ENCODE measurements at regions not wholly inside any gene's neighbourhood (a gene's known extent, or its start where the extent isn't known, plus 50 kb on each side); places are given as distances from the start of the nearest gene placed in this dataset.

DNA sequence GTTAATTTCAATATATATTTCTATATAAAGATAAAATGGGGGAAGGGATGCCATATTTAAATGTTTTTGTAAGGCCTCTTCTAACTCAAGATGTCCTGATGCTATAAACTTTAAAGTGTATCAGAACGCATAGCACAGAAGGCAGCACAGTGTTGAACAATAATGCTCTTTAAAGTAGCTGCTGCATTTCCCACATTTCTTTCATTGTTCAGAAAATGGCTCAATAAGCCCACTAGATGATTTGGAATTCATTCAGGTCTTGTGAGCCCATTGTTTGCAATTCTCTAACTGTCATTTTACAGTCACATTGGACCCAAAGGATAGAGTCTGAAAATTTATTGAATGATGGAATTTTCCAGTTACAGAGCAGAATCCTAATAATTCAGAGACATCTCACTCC lies 64.0 kb upstream of the PCED1B start:
- POLR2A ChIA-PET, result no interaction called here
- no peak for DNase-seq (ENCODE audit: low read depth, low spot score)
- TF ChIP-seq, protein P1, sequence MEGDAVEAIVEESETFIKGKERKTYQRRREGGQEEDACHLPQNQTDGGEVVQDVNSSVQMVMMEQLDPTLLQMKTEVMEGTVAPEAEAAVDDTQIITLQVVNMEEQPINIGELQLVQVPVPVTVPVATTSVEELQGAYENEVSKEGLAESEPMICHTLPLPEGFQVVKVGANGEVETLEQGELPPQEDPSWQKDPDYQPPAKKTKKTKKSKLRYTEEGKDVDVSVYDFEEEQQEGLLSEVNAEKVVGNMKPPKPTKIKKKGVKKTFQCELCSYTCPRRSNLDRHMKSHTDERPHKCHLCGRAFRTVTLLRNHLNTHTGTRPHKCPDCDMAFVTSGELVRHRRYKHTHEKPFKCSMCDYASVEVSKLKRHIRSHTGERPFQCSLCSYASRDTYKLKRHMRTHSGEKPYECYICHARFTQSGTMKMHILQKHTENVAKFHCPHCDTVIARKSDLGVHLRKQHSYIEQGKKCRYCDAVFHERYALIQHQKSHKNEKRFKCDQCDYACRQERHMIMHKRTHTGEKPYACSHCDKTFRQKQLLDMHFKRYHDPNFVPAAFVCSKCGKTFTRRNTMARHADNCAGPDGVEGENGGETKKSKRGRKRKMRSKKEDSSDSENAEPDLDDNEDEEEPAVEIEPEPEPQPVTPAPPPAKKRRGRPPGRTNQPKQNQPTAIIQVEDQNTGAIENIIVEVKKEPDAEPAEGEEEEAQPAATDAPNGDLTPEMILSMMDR (IDR thresholded peaks at IDR 0.05; ENCODE audit: insufficient read depth, low read length, missing control alignments), result no peak
- H3K4me3 ChIP-seq (ENCODE audit: low read depth, low read length), result no peak overlapping the region
- CTCF ChIA-PET, result interaction anchor here (0.7 to 1.9 kb wide), 5 partner anchors 31 to 890 kb away, joined by 3 to 8 read pairs (median 3); partner anchors contain the start of gene PCED1B

DNA sequence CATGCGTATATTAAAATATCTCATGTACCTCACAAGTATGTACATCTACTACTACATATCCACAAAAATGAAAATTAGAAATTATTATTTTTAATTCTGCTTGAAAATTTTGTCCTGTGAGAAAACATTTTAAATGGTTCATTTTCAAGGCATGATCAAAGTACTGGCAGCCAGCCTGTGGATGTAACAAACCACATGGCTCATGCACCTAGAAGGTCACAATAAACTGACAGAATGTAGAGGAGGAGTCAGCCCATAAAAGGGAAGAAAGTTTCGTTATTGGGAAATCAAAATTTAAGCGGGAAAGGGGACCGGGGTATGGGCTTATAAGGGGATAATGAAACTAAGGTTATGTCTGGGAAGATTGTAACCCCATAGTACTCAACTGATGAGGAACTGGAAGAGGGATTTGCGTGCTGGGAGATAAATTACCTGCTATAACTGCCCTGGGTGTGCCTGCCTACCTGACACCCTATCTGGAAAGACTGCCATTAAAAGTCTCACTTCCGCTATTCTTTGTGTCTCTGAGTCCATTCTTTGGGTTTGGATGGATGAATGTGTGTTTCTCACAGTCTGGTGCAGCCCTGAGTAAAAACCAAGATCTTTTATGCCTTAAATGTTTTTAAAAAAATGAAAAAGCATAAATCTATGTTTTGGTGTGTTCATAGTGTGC lies 62.2 kb upstream of the PCED1B start:
- ChIA-PET POLR2A (no interaction called here), CTCF (interaction anchor here (0.9 to 1.1 kb wide), 3 partner anchors 15 to 81 kb away, joined by 3 to 5 read pairs (median 3); no protein-coding TSS in a partner anchor)
- no peak for DNase-seq (ENCODE audit: low read depth, low spot score)
- no peak overlapping the region for H3K4me3 ChIP-seq (ENCODE audit: low read depth, low read length)
- TF ChIP-seq, protein P1 (IDR thresholded peaks at IDR 0.05; ENCODE audit: insufficient read depth, low read length, missing control alignments), result no peak

DNA sequence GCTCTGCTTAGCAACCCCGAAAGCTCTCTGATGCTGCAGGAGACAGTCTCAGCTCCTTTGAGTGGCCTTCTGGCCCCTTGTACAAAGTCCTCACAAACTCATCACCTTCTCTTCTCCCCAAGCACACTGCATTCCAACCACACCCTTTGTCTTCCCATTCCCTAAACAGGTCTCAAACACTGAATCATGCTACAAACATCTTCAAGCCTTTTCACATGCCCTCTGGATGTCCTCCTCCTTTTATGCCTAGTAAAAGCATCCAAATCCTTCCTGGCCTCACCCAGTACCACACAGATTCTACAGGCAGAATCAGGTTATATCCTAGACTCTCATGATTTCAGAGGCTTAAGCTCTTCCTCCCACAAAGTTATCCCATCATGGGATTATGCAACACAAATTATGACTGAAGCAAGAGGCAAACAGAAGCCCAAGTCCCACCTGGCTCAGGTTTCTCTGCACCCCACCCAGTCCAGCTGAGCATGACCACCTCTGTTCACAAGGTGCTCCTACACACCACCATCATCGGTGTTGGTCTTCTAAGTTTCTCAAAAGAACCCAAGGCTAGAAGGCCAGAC lies 61.4 kb upstream of the PCED1B start:
- ChIA-PET POLR2A (no interaction called here), CTCF (interaction anchor here (0.8 to 1.5 kb wide), 7 partner anchors 14 to 893 kb away, joined by 3 to 5 read pairs (median 4); no protein-coding TSS in a partner anchor)
- TF ChIP-seq, protein P1 (IDR thresholded peaks at IDR 0.05; ENCODE audit: insufficient read depth, low read length, missing control alignments), result no peak
- no peak overlapping the region for H3K4me3 ChIP-seq (ENCODE audit: low read depth, low read length)
- DNase-seq (ENCODE audit: low read depth, low spot score), result no peak

DNA sequence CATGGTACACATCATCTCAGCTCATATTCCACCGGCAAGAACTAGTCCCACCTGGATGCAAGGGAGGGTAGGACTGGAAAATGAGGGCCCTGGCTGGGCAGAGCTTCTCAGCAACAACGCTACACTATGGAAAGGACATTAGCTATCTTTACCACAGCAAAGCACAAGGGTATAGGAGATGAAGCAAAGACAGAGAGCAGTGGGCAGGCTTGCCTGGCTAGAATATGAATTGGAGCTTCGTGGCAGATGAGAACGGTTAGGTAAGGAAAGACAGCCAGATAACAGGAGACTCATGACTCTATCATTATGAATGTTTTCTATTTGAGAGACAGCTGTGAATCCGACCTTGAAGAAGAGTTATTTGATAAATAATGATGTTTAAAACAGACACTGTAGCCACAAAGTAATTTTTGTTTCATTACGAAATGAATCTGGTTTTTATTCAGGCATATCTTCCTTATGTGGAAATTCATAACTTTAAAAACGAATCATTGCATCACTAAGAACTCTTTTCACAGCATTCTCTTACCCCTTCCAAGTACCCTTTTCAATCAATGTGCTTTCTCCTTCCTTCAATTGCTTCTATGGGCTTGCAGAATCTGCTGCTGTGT lies 59.1 kb upstream of the PCED1B start:
- DNase-seq (ENCODE audit: low read depth, low spot score), result no peak
- TF ChIP-seq, protein P1 (IDR thresholded peaks at IDR 0.05; ENCODE audit: insufficient read depth, low read length, missing control alignments), result no peak
- ChIA-PET CTCF (interaction anchor here (0.7 to 5.9 kb wide), 28 partner anchors 9 to 949 kb away, joined by 3 to 61 read pairs (median 6); no protein-coding TSS in a partner anchor), POLR2A (no interaction called here)
- no peak overlapping the region for H3K4me3 ChIP-seq (ENCODE audit: low read depth, low read length)

DNA sequence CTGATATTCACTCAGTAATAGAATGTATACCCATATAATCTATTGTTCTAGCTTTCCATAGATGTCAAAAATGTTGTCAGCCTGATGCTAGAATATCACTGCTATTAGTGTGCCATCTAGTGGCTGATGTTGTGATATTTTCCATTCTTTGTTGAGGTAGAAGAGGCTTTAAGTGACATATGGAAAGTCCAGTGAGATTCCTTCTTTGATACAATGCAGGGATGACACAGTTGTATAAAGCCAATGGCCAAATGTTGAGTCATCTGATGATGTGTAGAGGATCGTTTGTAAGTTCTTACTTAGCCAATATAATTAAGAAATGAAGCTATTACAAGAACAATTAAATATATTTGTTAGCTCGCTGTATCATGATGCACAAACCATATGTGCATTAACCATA lies 58.1 kb upstream of the PCED1B start:
- ChIA-PET CTCF (interaction anchor here (0.5 to 5.9 kb wide), 41 partner anchors 10 to 950 kb away, joined by 3 to 61 read pairs (median 4); no protein-coding TSS in a partner anchor), POLR2A (interaction anchor here (1.2 to 1.5 kb wide), 2 partner anchors 650 to 654 kb away, joined by 4 to 5 read pairs; no protein-coding TSS in a partner anchor)
- DNase-seq (ENCODE audit: low read depth, low spot score), result peak; percentile 64
- TF ChIP-seq, protein P1 (IDR thresholded peaks at IDR 0.05; ENCODE audit: insufficient read depth, low read length, missing control alignments), result peak; percentile 47
- H3K4me3 ChIP-seq (ENCODE audit: low read depth, low read length), result no peak overlapping the region

- POLR2A ChIA-PET, result interaction anchor here (1.5 kb wide), 1 partner anchor 655 kb away, joined by 5 read pairs; no protein-coding TSS in a partner anchor
- no peak for DNase-seq (ENCODE audit: low read depth, low spot score)
- TF ChIP-seq, protein P1 (IDR thresholded peaks at IDR 0.05; ENCODE audit: insufficient read depth, low read length, missing control alignments), result no peak
- CTCF ChIA-PET, result interaction anchor here (0.8 to 5.9 kb wide), 17 partner anchors 12 to 949 kb away, joined by 3 to 61 read pairs (median 6); no protein-coding TSS in a partner anchor
- H3K4me3 ChIP-seq (ENCODE audit: low read depth, low read length), result no peak overlapping the region
These were observed 57.1 kb upstream of the PCED1B start for GRCh38 chr12:47022296-47022695.

Data from AG04449 (cell line).